SK-N-SH (cell line): ENCODE measurements at regions not wholly inside any gene's neighbourhood (a gene's known extent, or its start where the extent isn't known, plus 50 kb on each side); places are given as distances from the start of the nearest gene placed in this dataset.

Experiments
- CTCF ChIA-PET: fragments of 300-600, 350-600 bp; formaldehyde crosslinking; extraction: SDS; loops from one replicate; lab custom pipeline; 2021; lab: Yijun Ruan, JAX
- POLR2A ChIA-PET: fragments of 350-600 bp; sonication (Branson Sonifier 250); formaldehyde crosslinking; extraction: SDS; loops from one replicate; lab custom pipeline; 2020; ENCODE audit warnings: antibody characterized with exemption, inconsistent platforms; lab: Yijun Ruan, JAX
- DNase-seq: peaks from one replicate; pipeline ENCODE4 v3.0.0; 2012
- H2AFZ ChIP-seq: fragments of 200-600 bp; sonication (generic); 2 replicates; pipeline ENCODE4 v1.8.1; 2016; ENCODE audit warnings: antibody characterized with exemption, mild to moderate bottlenecking, low read depth
- H3F3A ChIP-seq: fragments of 200-600 bp; sonication (generic); replicated peaks from 2 replicates; pipeline ENCODE3; 2016; ENCODE audit warnings: antibody characterized with exemption, mild to moderate bottlenecking; ENCODE audit not compliant: insufficient read depth
- H3K27ac ChIP-seq, 2 experiments: fragments of 200-500 bp in 1 of 2; fragments of 200-600 bp in 1 of 2; sonication (Bioruptor generic) in 1 of 2; sonication (generic), shearing (Covaris generic) in 1 of 2; 2 replicates each; pipeline versions ENCODE4 v1.5.1 to v1.6.1; 2014 to 2016; ENCODE audit warnings: low read depth in 2 of 2, inconsistent platforms in 1 of 2, low read length in 1 of 2, mild to moderate bottlenecking in 1 of 2, mixed read lengths in 1 of 2
- H3K27me3 ChIP-seq: fragments of 200-600 bp; sonication (generic), shearing (Covaris generic); 2 replicates; pipeline ENCODE4 v1.6.1; 2016; ENCODE audit warnings: mixed run types; ENCODE audit not compliant: insufficient read depth
- H3K36me3 ChIP-seq, 2 experiments: fragments of 200-500 bp in 1 of 2; fragments of 200-600 bp in 1 of 2; sonication (Bioruptor generic) in 1 of 2; sonication (generic) in 1 of 2; replicated peaks in 1 of 2; 2 replicates each; pipeline versions ENCODE3 to v1.5.1; 2014 to 2016; ENCODE audit warnings: low read length in 1 of 2, mild to moderate bottlenecking in 1 of 2; ENCODE audit not compliant: insufficient read depth in 2 of 2, control insufficient read depth in 1 of 2
- H3K4me1 ChIP-seq, 2 experiments: fragments of 200-500 bp in 1 of 2; fragments of 200-600 bp in 1 of 2; sonication (Bioruptor generic) in 1 of 2; sonication (generic), shearing (Covaris generic) in 1 of 2; 2 replicates each; pipeline versions ENCODE4 v1.5.1 to v1.6.1; 2014 to 2016; ENCODE audit warnings: low read depth in 1 of 2, low read length in 1 of 2, mixed run types in 1 of 2; ENCODE audit not compliant: insufficient read depth in 2 of 2, control insufficient read depth in 1 of 2
- H3K4me2 ChIP-seq: fragments of 200-600 bp; sonication (generic), shearing (Covaris generic); 2 replicates; pipeline ENCODE4 v1.6.1; 2017; ENCODE audit warnings: mixed run types
- H3K4me3 ChIP-seq, 2 experiments: fragments of 200-500 bp in 1 of 2; fragments of 200-600 bp in 1 of 2; sonication (Bioruptor generic) in 1 of 2; sonication (generic), shearing (Covaris generic) in 1 of 2; 2 replicates each; pipeline versions ENCODE4 v1.5.1 to v1.8.1; 2014 to 2016; ENCODE audit warnings: low read depth in 2 of 2, inconsistent platforms in 1 of 2, low read length in 1 of 2, mild to moderate bottlenecking in 1 of 2, mixed read lengths in 1 of 2, moderate library complexity in 1 of 2
- H3K79me2 ChIP-seq: fragments of 200-600 bp; sonication (generic); 2 replicates; pipeline ENCODE4 v1.8.1; 2017; ENCODE audit warnings: mild to moderate bottlenecking; ENCODE audit not compliant: insufficient read depth
- H3K9ac ChIP-seq: fragments of 200-600 bp; sonication (generic); 2 replicates; pipeline ENCODE4 v1.6.1; 2017; ENCODE audit warnings: mixed run types
- H3K9me2 ChIP-seq: fragments of 200-600 bp; sonication (generic); 2 replicates; pipeline ENCODE4 v1.6.1; 2017; ENCODE audit warnings: mixed run types
- H3K9me3 ChIP-seq: fragments of 200-600 bp; sonication (generic); 2 replicates; pipeline ENCODE4 v1.6.1; 2017; ENCODE audit warnings: mixed run types, mild to moderate bottlenecking, moderate library complexity
- H4K20me1 ChIP-seq: fragments of 200-600 bp; sonication (generic); 2 replicates; pipeline ENCODE4 v1.6.1; 2017; ENCODE audit warnings: mild to moderate bottlenecking, mixed run types; ENCODE audit not compliant: insufficient read depth
- EP300 ChIP-seq, 2 experiments: IDR thresholded peaks; 2 replicates each; pipeline versions ENCODE4 v1.4.0 to v1.6.1; 2012; ENCODE audit warnings: borderline replicate concordance in 1 of 2, low read depth in 1 of 2, low read length in 1 of 2
- FOSL2 ChIP-seq: IDR thresholded peaks from 2 replicates; pipeline ENCODE4 v1.4.0; 2012; ENCODE audit warnings: low read depth, mild to moderate bottlenecking, moderate library complexity, borderline replicate concordance
- FOXJ3 ChIP-seq: sonication (generic); formaldehyde crosslinking; IDR thresholded peaks from 2 replicates; pipeline ENCODE4 v1.5.1; 2020; ENCODE audit warnings: mild to moderate bottlenecking, missing genetic modification reagents
- FOXM1 ChIP-seq: IDR thresholded peaks from 2 replicates; pipeline ENCODE4 v1.4.0; 2012; ENCODE audit warnings: low read depth, mild to moderate bottlenecking
- NRF1 ChIP-seq: IDR thresholded peaks from 2 replicates; pipeline ENCODE4 v1.6.1; 2012; ENCODE audit warnings: low read depth, mild to moderate bottlenecking, low read length
- POLR2AphosphoS5 ChIP-seq: IDR thresholded peaks from 2 replicates; pipeline ENCODE4 v1.6.1; 2012; ENCODE audit warnings: low read depth, low read length
- RFX5 ChIP-seq: IDR thresholded peaks from 2 replicates; pipeline ENCODE4 v1.6.1; 2012; ENCODE audit warnings: mild to moderate bottlenecking, improper control_type of control experiment, low read length
- RXRA ChIP-seq: IDR thresholded peaks from 2 replicates; pipeline ENCODE4 v1.4.0; 2012; ENCODE audit warnings: low read depth, mild to moderate bottlenecking, borderline replicate concordance
- SIN3A ChIP-seq: IDR thresholded peaks from 2 replicates; pipeline ENCODE4 v1.6.1; 2012; ENCODE audit warnings: low read depth, mild to moderate bottlenecking, low read length, moderate library complexity, borderline replicate concordance
- SMC3 ChIP-seq: IDR thresholded peaks from 2 replicates; pipeline ENCODE4 v1.6.1; 2012; ENCODE audit warnings: low read depth, low read length, improper control_type of control experiment
- TEAD4 ChIP-seq: IDR thresholded peaks from 2 replicates; pipeline ENCODE4 v1.4.0; 2012; ENCODE audit warnings: mild to moderate bottlenecking, borderline replicate concordance; ENCODE audit not compliant: insufficient read depth
- YY1 ChIP-seq: IDR thresholded peaks from 2 replicates; pipeline ENCODE4 v1.4.0; 2012; ENCODE audit warnings: low read depth, mild to moderate bottlenecking
- WGBS: methylation state at CpG from one replicate; pipeline ENCODE4 v1.1.6; 2017; ENCODE audit warnings: low lambda C conversion rate; 5-methylcytosine and 5-hydroxymethylcytosine counted together
- TF ChIP-seq, protein P1 (sequence below): fragments of 200-600 bp; sonication (generic); IDR thresholded peaks from 2 replicates; pipeline ENCODE4 v1.6.1; 2017; ENCODE audit warnings: antibody characterized with exemption, mild to moderate bottlenecking, moderate library complexity
- TF ChIP-seq, protein P2 (sequence below): IDR thresholded peaks from 2 replicates; pipeline ENCODE4 v1.6.1; 2012; ENCODE audit warnings: mild to moderate bottlenecking, low read depth, low read length, moderate library complexity
- TF ChIP-seq, protein P3 (sequence below): IDR thresholded peaks from 2 replicates; pipeline ENCODE4; 2012
- TF ChIP-seq, protein P4 (sequence below): IDR thresholded peaks from 2 replicates; pipeline ENCODE4 v1.4.0; 2012; ENCODE audit warnings: low read depth

DNA sequence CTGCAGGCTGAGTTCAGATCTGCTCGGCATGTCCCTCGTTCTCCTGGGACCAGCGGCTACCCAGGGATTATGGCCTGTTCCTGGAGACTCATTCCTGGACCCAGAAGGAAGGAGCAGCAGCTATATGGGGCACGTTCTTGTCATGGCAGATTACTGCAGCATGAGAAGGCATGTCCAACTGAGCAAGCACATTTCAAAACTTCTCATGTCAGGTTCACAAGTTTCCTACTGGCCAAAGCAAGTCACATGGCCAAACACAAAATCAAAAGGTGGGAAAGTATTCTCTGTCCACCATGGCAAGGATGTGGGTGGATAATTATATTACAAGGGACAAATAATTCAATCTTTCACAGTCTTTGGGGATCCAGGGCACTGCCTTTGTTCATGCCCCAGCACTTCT lies 71.9 kb upstream of the C15orf39 start:
- TF ChIP-seq NRF1 (no peak), POLR2AphosphoS5 (no peak), EP300 (IDR thresholded peaks at IDR 0.05; ENCODE audit: borderline replicate concordance in 1 of 2, low read depth in 1 of 2, low read length in 1 of 2) (no peak), SMC3 (no peak), TEAD4 (no peak), RFX5 (no peak), FOXM1 (no peak), SIN3A (no peak), FOXJ3 (CRISPR knock-in tag) (no peak), RXRA (no peak), FOSL2 (no peak), YY1 (no peak)
- TF ChIP-seq, protein P1, sequence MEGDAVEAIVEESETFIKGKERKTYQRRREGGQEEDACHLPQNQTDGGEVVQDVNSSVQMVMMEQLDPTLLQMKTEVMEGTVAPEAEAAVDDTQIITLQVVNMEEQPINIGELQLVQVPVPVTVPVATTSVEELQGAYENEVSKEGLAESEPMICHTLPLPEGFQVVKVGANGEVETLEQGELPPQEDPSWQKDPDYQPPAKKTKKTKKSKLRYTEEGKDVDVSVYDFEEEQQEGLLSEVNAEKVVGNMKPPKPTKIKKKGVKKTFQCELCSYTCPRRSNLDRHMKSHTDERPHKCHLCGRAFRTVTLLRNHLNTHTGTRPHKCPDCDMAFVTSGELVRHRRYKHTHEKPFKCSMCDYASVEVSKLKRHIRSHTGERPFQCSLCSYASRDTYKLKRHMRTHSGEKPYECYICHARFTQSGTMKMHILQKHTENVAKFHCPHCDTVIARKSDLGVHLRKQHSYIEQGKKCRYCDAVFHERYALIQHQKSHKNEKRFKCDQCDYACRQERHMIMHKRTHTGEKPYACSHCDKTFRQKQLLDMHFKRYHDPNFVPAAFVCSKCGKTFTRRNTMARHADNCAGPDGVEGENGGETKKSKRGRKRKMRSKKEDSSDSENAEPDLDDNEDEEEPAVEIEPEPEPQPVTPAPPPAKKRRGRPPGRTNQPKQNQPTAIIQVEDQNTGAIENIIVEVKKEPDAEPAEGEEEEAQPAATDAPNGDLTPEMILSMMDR = no peak
- TF ChIP-seq, protein P2, sequence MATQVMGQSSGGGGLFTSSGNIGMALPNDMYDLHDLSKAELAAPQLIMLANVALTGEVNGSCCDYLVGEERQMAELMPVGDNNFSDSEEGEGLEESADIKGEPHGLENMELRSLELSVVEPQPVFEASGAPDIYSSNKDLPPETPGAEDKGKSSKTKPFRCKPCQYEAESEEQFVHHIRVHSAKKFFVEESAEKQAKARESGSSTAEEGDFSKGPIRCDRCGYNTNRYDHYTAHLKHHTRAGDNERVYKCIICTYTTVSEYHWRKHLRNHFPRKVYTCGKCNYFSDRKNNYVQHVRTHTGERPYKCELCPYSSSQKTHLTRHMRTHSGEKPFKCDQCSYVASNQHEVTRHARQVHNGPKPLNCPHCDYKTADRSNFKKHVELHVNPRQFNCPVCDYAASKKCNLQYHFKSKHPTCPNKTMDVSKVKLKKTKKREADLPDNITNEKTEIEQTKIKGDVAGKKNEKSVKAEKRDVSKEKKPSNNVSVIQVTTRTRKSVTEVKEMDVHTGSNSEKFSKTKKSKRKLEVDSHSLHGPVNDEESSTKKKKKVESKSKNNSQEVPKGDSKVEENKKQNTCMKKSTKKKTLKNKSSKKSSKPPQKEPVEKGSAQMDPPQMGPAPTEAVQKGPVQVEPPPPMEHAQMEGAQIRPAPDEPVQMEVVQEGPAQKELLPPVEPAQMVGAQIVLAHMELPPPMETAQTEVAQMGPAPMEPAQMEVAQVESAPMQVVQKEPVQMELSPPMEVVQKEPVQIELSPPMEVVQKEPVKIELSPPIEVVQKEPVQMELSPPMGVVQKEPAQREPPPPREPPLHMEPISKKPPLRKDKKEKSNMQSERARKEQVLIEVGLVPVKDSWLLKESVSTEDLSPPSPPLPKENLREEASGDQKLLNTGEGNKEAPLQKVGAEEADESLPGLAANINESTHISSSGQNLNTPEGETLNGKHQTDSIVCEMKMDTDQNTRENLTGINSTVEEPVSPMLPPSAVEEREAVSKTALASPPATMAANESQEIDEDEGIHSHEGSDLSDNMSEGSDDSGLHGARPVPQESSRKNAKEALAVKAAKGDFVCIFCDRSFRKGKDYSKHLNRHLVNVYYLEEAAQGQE = no peak
- TF ChIP-seq, protein P3, sequence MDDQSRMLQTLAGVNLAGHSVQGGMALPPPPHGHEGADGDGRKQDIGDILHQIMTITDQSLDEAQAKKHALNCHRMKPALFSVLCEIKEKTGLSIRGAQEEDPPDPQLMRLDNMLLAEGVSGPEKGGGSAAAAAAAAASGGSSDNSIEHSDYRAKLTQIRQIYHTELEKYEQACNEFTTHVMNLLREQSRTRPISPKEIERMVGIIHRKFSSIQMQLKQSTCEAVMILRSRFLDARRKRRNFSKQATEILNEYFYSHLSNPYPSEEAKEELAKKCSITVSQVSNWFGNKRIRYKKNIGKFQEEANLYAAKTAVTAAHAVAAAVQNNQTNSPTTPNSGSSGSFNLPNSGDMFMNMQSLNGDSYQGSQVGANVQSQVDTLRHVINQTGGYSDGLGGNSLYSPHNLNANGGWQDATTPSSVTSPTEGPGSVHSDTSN = no peak
- TF ChIP-seq, protein P4, sequence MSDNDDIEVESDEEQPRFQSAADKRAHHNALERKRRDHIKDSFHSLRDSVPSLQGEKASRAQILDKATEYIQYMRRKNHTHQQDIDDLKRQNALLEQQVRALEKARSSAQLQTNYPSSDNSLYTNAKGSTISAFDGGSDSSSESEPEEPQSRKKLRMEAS = no peak
- POLR2A ChIA-PET = interaction anchor here (0.6 kb wide), 1 partner anchor 74 kb away, joined by 6 read pairs; no protein-coding TSS in a partner anchor
- Histone ChIP-seq H3K79me2 (no peaks in the 10 kb centered on the region), H3K36me3 (no peaks in the 10 kb centered on the region), H3K27me3 (no peaks in the 10 kb centered on the region), H3K27ac (no peak overlapping the region), H3K4me2 (no peak overlapping the region), H3K9me3 (no peaks in the 10 kb centered on the region), H2AFZ (no peak overlapping the region), H3F3A (no peaks in the 10 kb centered on the region), H4K20me1 (no peaks in the 10 kb centered on the region), H3K4me1 (no peaks in the 10 kb centered on the region), H3K4me3 (no peak overlapping the region), H3K9me2 (no peaks in the 10 kb centered on the region), H3K9ac (no peak overlapping the region)
- CTCF ChIA-PET = interaction anchor here (0.6 kb wide), 1 partner anchor 74 kb away, joined by 3 read pairs; no protein-coding TSS in a partner anchor
- DNase-seq = no peak
- WGBS = 79% methylated on average over 4 of the region's 4 CpGs
